ENCODE measurements at regions not wholly inside any gene's neighbourhood (a gene's known extent, or its start where the extent isn't known, plus 50 kb on each side); places are given as distances from the start of the nearest gene placed in this dataset.

GRCh38 chr5:163626904-163627434, 121.5 kb downstream of the MAT2B start:
- Histone ChIP-seq H2AFZ (ENCODE audit: low read depth, low read length) (no peak overlapping the region), H3K36me3 (ENCODE audit: insufficient read depth, low read length) (no peaks in the 10 kb centered on the region), H3K4me3 (ENCODE audit: low read length) (no peak overlapping the region), H3K4me1 (ENCODE audit: insufficient read depth, low read length) (peaks cover 10% of the 10 kb centered on the region), H3K9me3 (ENCODE audit: low read length) (no peaks in the 10 kb centered on the region), H3K27me3 (ENCODE audit: insufficient read depth, low read length) (peaks cover 2% of the 10 kb centered on the region)

- Histone ChIP-seq H3K4me1 (ENCODE audit: insufficient read depth, low read length) (no peaks in the 10 kb centered on the region), H3K27me3 (ENCODE audit: insufficient read depth, low read length) (peaks cover 2% of the 10 kb centered on the region), H3K36me3 (ENCODE audit: insufficient read depth, low read length) (no peaks in the 10 kb centered on the region), H3K4me3 (ENCODE audit: low read length) (no peak overlapping the region), H3K9me3 (ENCODE audit: low read length) (no peaks in the 10 kb centered on the region), H2AFZ (ENCODE audit: low read depth, low read length) (no peak overlapping the region)
Observed at GRCh38 chr5:163631856-163632255, 126.4 kb downstream of the MAT2B start.

GRCh38 chr5:163633926-163634460, 128.6 kb downstream of the MAT2B start:
- no peaks in the 10 kb centered on the region for H3K9me3 ChIP-seq (ENCODE audit: low read length)
- no peak overlapping the region for H3K4me3 ChIP-seq (ENCODE audit: low read length)
- H3K27me3 ChIP-seq (ENCODE audit: insufficient read depth, low read length) = peaks cover 2% of the 10 kb centered on the region
- no peak overlapping the region for H2AFZ ChIP-seq (ENCODE audit: low read depth, low read length)
- H3K36me3 ChIP-seq (ENCODE audit: insufficient read depth, low read length) = no peaks in the 10 kb centered on the region
- H3K4me1 ChIP-seq (ENCODE audit: insufficient read depth, low read length) = no peaks in the 10 kb centered on the region

GRCh38 chr5:163635631-163636030, 130.2 kb downstream of the MAT2B start:
- Histone ChIP-seq H3K4me1 (ENCODE audit: insufficient read depth, low read length) (no peaks in the 10 kb centered on the region), H3K27me3 (ENCODE audit: insufficient read depth, low read length) (peaks cover 2% of the 10 kb centered on the region), H3K4me3 (ENCODE audit: low read length) (no peak overlapping the region), H3K36me3 (ENCODE audit: insufficient read depth, low read length) (no peaks in the 10 kb centered on the region), H3K9me3 (ENCODE audit: low read length) (no peaks in the 10 kb centered on the region), H2AFZ (ENCODE audit: low read depth, low read length) (no peak overlapping the region)

- no peaks in the 10 kb centered on the region for H3K27me3 ChIP-seq (ENCODE audit: insufficient read depth, low read length)
Observed at GRCh38 chr5:163642904-163643303, 137.5 kb downstream of the MAT2B start.

GRCh38 chr5:163645421-163646416, 140.3 kb downstream of the MAT2B start:
- Histone ChIP-seq H3K27me3 (ENCODE audit: insufficient read depth, low read length) (no peaks in the 10 kb centered on the region), H2AFZ (ENCODE audit: low read depth, low read length) (no peak overlapping the region), H3K9me3 (ENCODE audit: low read length) (no peaks in the 10 kb centered on the region), H3K4me1 (ENCODE audit: insufficient read depth, low read length) (peaks cover 13% of the 10 kb centered on the region), H3K36me3 (ENCODE audit: insufficient read depth, low read length) (no peaks in the 10 kb centered on the region), H3K4me3 (ENCODE audit: low read length) (no peak overlapping the region)

More at GRCh38 chr5:163642904-163643303, 137.5 kb downstream of the MAT2B start:
- no peak overlapping the region for H3K4me3 ChIP-seq (ENCODE audit: low read length)
- no peaks in the 10 kb centered on the region for H3K9me3 ChIP-seq (ENCODE audit: low read length)
- H2AFZ ChIP-seq (ENCODE audit: low read depth, low read length) = no peak overlapping the region
- H3K36me3 ChIP-seq (ENCODE audit: insufficient read depth, low read length) = no peaks in the 10 kb centered on the region
- peaks cover 13% of the 10 kb centered on the region for H3K4me1 ChIP-seq (ENCODE audit: insufficient read depth, low read length)

GRCh38 chr5:163649514-163649913, 144.1 kb downstream of the MAT2B start:
- Histone ChIP-seq H3K4me1 (ENCODE audit: insufficient read depth, low read length) (peaks cover 13% of the 10 kb centered on the region), H3K36me3 (ENCODE audit: insufficient read depth, low read length) (no peaks in the 10 kb centered on the region), H2AFZ (ENCODE audit: low read depth, low read length) (no peak overlapping the region), H3K27me3 (ENCODE audit: insufficient read depth, low read length) (no peaks in the 10 kb centered on the region), H3K4me3 (ENCODE audit: low read length) (no peak overlapping the region), H3K9me3 (ENCODE audit: low read length) (no peaks in the 10 kb centered on the region)

- Histone ChIP-seq H2AFZ (ENCODE audit: low read depth, low read length) (no peak overlapping the region), H3K4me3 (ENCODE audit: low read length) (no peak overlapping the region), H3K9me3 (ENCODE audit: low read length) (no peaks in the 10 kb centered on the region), H3K27me3 (ENCODE audit: insufficient read depth, low read length) (no peaks in the 10 kb centered on the region), H3K4me1 (ENCODE audit: insufficient read depth, low read length) (peaks cover 2% of the 10 kb centered on the region), H3K36me3 (ENCODE audit: insufficient read depth, low read length) (no peaks in the 10 kb centered on the region)
Observed at GRCh38 chr5:163653526-163653925, 148.1 kb downstream of the MAT2B start.

GRCh38 chr5:163658702-163659567, 153.5 kb downstream of the MAT2B start:
- Histone ChIP-seq H3K9me3 (ENCODE audit: low read length) (no peaks in the 10 kb centered on the region), H2AFZ (ENCODE audit: low read depth, low read length) (no peak overlapping the region), H3K36me3 (ENCODE audit: insufficient read depth, low read length) (no peaks in the 10 kb centered on the region), H3K4me3 (ENCODE audit: low read length) (no peak overlapping the region), H3K27me3 (ENCODE audit: insufficient read depth, low read length) (no peaks in the 10 kb centered on the region), H3K4me1 (ENCODE audit: insufficient read depth, low read length) (peaks cover 2% of the 10 kb centered on the region)

- Histone ChIP-seq H3K9me3 (ENCODE audit: low read length) (no peaks in the 10 kb centered on the region), H3K4me3 (ENCODE audit: low read length) (no peak overlapping the region), H2AFZ (ENCODE audit: low read depth, low read length) (no peak overlapping the region), H3K27me3 (ENCODE audit: insufficient read depth, low read length) (no peaks in the 10 kb centered on the region), H3K36me3 (ENCODE audit: insufficient read depth, low read length) (no peaks in the 10 kb centered on the region), H3K4me1 (ENCODE audit: insufficient read depth, low read length) (peaks cover 2% of the 10 kb centered on the region)
Observed at GRCh38 chr5:163659568-163659902, 154.1 kb downstream of the MAT2B start.

GRCh38 chr5:163660486-163660885, 155.1 kb downstream of the MAT2B start:
- Histone ChIP-seq H2AFZ (ENCODE audit: low read depth, low read length) (no peak overlapping the region), H3K4me1 (ENCODE audit: insufficient read depth, low read length) (peaks cover 2% of the 10 kb centered on the region), H3K27me3 (ENCODE audit: insufficient read depth, low read length) (no peaks in the 10 kb centered on the region), H3K4me3 (ENCODE audit: low read length) (no peak overlapping the region), H3K9me3 (ENCODE audit: low read length) (no peaks in the 10 kb centered on the region), H3K36me3 (ENCODE audit: insufficient read depth, low read length) (no peaks in the 10 kb centered on the region)

GRCh38 chr5:163661360-163661759, 155.9 kb downstream of the MAT2B start:
- no peaks in the 10 kb centered on the region for H3K36me3 ChIP-seq (ENCODE audit: insufficient read depth, low read length)
- H3K4me1 ChIP-seq (ENCODE audit: insufficient read depth, low read length) = no peaks in the 10 kb centered on the region
- H3K9me3 ChIP-seq (ENCODE audit: low read length) = no peaks in the 10 kb centered on the region
- no peak overlapping the region for H2AFZ ChIP-seq (ENCODE audit: low read depth, low read length)
- H3K27me3 ChIP-seq (ENCODE audit: insufficient read depth, low read length) = no peaks in the 10 kb centered on the region
- no peak overlapping the region for H3K4me3 ChIP-seq (ENCODE audit: low read length)

GRCh38 chr5:163670036-163670435, 164.6 kb downstream of the MAT2B start:
- Histone ChIP-seq H3K4me1 (ENCODE audit: insufficient read depth, low read length) (no peaks in the 10 kb centered on the region), H3K9me3 (ENCODE audit: low read length) (no peaks in the 10 kb centered on the region), H3K36me3 (ENCODE audit: insufficient read depth, low read length) (no peaks in the 10 kb centered on the region), H3K27me3 (ENCODE audit: insufficient read depth, low read length) (no peaks in the 10 kb centered on the region), H3K4me3 (ENCODE audit: low read length) (no peak overlapping the region), H2AFZ (ENCODE audit: low read depth, low read length) (no peak overlapping the region)

All from neuron (in vitro differentiated cells).